Fibroblast of skin of left quadriceps (primary cell): ENCODE measurements at regions not wholly inside any gene's neighbourhood (a gene's known extent, or its start where the extent isn't known, plus 50 kb on each side); places are given as distances from the start of the nearest gene placed in this dataset.
"Not testable (repeated sequence)": the region's sequence is repeated elsewhere in the genome, so short reads cannot be mapped to it uniquely, and the experiment has no call there.

Experiments
- DNase-seq, 2 experiments: peaks; one replicate each; pipeline ENCODE4 v3.0.0-alpha.2; 2013; ENCODE audit warnings: low read depth in 2 of 2

GRCh38 chr1:29953961-29954360, 717.6 kb downstream of the PTPRU start:
- DNase-seq: no peak

DNA sequence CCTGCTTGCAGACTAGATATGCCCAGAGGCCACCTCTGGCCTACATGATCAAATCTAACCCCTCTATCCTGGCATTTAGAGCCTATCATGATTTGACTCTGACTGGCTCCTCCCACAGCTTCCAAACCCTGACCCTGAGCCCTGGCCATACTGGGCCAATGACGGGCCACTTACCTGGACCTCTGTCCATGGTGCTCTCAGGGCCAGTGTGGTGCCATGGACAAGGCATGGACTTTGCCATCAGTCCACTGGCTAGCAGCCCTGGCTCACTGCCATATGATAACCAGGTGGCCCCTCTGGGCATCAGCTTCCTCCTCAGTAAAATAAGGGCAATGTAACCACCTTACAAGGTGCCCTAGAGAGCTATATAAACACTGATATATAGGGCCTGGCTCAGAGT, 713.4 kb downstream of the PTPRU start:
- no peak for DNase-seq

DNA sequence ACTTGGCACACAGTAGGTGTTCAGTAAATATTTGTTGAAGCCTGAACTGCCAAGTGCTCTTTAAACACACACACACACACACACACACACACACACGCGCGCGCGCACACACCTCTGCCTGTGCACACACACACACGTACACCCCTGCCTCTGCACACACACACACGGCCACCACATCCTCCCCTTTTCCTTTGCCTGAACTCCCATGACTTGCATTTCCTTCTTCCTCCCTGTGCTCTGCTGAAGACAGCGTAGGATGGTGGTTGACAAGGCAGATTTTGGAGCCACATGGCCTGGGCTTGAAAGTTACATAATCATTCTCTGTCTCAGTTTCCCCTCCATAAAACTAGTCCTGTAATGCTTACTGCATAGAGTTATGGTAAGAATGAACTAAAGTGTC, 712.3 kb downstream of the PTPRU start:
- DNase-seq: no peak

- no peak for DNase-seq
Observed at GRCh38 chr1:29946057-29946456, 709.7 kb downstream of the PTPRU start.

- DNase-seq: no peak
Observed at GRCh38 chr1:29945426-29945825, 709.1 kb downstream of the PTPRU start.

DNA sequence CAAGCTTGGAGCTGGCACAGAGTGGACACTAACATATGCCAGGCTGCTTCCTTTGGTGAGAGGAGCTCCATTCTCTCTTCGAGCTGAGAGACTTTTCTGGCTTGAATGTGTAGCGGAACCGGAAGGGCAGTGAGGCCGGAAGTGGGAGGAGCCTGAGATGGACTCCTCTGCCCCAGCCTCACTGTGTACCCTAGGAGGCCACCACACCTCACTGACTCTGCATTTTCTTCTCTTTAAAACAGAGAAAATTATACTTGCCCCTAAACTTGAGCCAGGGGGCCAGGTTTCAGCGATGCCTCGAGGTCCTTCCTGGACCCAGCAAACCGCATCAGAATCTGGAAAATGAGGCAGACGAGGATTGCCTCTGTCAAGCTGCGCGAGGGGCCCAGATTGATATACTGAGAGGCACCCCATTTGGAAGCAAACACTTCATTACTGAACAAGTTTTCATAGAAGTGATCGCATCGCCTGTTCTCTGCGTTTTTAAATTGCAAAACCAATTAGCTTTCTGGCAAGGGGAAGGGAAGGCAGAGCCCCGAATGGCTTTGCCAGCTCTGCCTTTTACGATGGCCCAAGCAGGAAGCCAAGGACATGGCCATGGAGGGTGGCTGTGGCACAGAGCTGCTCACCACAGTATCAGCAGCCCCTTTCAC, 708.1 kb downstream of the PTPRU start:
- DNase-seq: no peak

DNA sequence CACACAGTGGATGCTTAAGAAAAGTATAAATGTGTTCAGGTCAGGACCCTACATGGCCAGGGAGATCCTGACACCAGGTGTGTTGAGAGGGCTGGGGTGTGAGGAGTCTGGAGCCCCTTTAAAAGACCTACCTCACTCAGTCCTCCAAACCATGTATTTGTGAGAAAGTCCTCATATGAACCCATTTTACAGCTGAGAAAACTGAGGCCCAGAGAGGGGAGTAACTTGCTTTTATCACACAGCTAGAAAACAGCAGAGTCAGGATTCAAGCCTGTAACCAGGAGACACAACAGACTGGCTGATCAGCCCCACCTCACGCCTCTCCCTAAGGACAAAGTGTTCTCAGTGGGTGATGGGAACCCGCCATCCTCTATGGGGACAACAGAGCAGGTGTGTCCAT, 706.7 kb downstream of the PTPRU start:
- no peak for DNase-seq

DNA sequence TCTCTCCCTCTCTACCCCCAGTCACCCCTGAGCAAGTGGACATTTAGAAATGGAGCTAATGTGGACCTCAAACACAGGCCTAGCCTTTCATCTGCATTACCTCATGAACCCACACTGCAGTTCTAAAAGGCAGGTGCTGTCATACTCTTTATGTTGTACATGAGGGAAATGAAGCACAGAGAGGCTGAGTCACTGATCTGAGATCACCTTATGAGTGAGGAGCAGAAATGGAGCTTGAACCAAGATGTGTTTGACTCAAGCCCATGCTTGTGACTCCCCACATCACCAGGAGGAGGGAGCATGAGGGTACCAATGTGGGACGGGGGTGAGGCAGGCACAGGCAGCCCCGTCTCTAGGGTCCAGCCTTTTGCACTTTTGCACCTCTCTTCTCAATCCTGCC, 702.8 kb downstream of the PTPRU start:
- DNase-seq: no peak

GRCh38 chr1:29937356-29937755, 701.0 kb downstream of the PTPRU start:
- DNase-seq: no peak

- DNase-seq: no peak
Observed at GRCh38 chr1:29936031-29936544, 699.8 kb downstream of the PTPRU start.

DNA sequence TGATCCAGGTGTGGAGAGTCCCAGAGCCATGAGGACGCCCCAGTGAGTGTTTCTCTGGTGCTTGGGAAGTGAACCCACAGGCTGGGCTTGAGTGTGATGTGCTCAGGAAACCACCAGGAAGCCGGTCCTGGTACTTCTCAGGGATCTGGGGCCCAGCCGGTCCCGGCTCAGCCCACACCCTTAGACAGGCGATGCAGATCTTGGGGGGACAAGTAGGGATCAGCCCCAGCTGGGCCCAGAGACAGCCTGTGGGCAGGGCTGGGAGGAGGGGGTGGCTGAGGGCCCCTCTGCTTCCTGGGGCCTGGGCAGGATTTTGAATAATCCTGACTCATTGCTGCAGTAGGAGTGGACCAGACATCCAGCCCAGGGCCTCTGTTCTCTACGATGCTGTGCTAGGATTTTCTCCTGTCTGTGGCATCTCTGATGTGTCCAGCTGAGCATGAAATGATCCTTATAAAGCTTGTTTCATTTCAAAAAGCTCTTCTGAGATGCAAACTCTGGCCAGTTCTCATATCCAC, 698.0 kb downstream of the PTPRU start:
- DNase-seq: no peak

DNA sequence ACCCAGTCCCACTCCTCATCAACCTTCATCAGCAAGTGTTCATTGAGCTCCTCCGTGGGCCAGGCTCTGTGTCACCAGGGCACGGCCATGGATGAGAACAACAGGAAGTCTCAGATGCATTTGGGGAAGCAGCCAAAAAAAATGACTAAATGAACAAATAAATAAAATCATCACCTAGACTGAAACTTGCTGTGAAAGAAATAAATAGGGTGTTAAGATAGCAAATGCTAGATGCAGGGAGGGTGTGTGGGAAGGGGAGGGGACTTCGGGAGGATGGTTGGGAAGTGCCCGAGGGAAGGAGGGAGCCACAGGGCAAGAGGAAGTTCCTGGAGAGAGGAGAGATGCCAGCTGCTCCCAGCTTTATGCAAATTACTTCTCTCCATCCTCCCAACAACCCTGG, 696.7 kb downstream of the PTPRU start:
- no peak for DNase-seq

GRCh38 chr1:29932626-29933025, 696.3 kb downstream of the PTPRU start:
- DNase-seq: no peak

- DNase-seq: no peak
Observed at GRCh38 chr1:29931477-29932175, 695.3 kb downstream of the PTPRU start.

GRCh38 chr1:29925058-29925457, 688.7 kb downstream of the PTPRU start:
- DNase-seq: no peak

- no peak for DNase-seq
Observed at GRCh38 chr1:29924017-29924431, 687.7 kb downstream of the PTPRU start.

DNA sequence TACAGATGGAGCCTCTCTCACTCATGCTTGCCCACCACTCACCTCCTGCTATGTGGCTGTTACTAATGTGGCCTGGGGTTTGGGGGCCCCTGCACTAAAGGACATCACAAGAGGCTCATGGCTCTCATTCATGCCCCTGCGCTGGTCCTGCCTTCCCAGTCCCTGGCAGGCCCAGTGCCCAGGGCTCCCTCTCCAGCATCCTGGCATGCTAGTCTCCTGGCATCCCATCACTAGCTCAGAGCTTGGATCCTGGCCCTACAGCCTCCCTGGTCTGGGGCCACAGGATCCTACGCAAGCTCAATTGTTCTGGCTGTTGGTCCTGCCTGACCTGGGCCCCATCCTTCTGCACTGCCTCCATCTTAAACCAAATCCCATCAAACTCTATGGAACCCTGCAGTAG, 685.4 kb downstream of the PTPRU start:
- DNase-seq: no peak

DNA sequence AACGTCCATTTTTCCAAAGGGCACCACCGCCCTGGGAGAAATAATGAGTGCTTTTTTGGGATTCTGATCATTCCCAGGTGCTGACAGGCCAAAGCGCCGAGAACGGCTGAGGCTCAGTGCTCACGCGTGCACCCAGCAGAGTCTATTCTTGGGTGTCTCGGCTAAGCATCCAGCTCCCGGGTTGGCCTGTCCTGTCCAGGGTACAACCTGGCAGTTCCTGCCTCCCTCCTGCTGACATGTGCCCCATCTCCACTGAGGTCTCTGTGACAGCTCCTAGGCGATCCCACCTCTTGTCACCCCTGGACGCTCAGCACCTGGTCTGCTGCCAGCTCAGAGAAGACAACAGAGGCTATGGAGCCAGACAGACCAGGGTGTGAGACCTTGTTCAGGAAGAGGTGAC, 684.5 kb downstream of the PTPRU start:
- no peak for DNase-seq

DNA sequence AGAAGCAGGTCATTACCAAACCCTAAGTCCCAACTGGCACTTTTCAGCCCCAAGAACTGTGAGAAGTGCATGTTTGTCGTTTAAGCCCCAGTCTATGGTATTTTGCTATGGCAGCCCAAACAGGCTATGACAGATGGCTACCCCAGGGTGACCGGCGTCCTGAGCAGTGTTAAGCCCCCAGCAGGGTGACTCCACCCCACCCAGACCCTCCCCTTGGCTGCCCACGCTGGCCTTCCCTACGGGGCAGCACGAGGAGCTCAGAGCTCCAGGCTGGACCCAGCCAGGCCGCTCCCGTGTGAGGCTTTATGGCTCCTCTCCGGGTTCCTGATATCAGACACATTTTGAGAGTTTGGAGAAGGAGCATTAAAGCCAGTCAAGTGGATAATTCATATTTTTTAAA, 684.0 kb downstream of the PTPRU start:
- DNase-seq: no peak

DNA sequence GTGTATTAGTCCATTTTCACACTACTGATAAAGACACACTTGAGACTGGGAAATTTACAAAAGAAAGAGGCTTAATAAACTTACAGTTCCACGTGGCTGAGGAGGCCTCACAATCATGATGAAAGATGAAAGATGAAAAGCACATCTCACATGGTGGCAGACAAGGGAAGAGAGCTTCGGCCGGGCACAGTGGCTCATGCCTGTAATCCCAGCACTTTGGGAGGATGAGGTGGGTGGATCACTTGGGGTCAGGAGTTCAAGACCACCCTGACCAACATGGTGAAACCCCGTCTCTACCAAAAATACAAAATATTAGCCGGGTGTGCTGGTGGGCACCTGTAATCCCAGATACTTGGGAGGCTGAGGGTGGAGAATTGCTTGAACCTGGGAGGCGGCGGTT, 682.7 kb downstream of the PTPRU start:
- not testable (repeated sequence) for DNase-seq

- no peak for DNase-seq
Observed at GRCh38 chr1:29916656-29917369, 680.5 kb downstream of the PTPRU start.

GRCh38 chr1:29914936-29915335, 678.6 kb downstream of the PTPRU start:
- no peak for DNase-seq

- DNase-seq: peak; percentile 4 to 12
Observed at GRCh38 chr1:29912425-29912824, 676.1 kb downstream of the PTPRU start.
